ENCODE measurements at regions not wholly inside any gene's neighbourhood (a gene's known extent, or its start where the extent isn't known, plus 50 kb on each side); places are given as distances from the start of the nearest gene placed in this dataset.

DNA sequence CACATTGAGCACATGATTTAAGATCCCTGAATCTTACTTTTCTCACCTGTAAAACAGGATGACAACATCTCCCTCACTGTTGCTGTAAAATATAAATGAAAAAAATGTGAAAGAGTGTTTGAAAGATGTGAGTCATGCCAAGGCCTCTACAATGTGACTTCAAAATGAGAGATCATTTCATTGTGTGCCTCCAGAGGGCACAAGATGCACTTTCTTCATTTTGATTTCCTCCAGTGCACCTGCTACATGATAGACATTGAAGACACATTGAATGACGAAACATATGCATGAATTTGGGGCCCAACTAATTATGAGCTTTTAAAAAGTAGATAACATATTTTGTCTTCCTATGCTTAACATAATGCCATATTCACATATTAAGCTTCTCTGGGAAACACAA lies 170.3 kb downstream of the MOBP start:
- no peak for DNase-seq
- H3K4me3 ChIP-seq = no peak overlapping the region
- H3K27me3 ChIP-seq = no peaks in the 10 kb centered on the region
- no peaks in the 10 kb centered on the region for H3K36me3 ChIP-seq
- H3K27ac ChIP-seq = no peak overlapping the region
- no peaks in the 10 kb centered on the region for H3K4me1 ChIP-seq
- ATAC-seq = no peak
- intact Hi-C loops (cut with DNase I; ENCODE audit: low total_unique reads) (no loop called here), in situ Hi-C loops (cut with MboI; ENCODE audit: low sequenced_read_pairs in 4 of 4) (no loop called here)
- TF ChIP-seq, protein P1, sequence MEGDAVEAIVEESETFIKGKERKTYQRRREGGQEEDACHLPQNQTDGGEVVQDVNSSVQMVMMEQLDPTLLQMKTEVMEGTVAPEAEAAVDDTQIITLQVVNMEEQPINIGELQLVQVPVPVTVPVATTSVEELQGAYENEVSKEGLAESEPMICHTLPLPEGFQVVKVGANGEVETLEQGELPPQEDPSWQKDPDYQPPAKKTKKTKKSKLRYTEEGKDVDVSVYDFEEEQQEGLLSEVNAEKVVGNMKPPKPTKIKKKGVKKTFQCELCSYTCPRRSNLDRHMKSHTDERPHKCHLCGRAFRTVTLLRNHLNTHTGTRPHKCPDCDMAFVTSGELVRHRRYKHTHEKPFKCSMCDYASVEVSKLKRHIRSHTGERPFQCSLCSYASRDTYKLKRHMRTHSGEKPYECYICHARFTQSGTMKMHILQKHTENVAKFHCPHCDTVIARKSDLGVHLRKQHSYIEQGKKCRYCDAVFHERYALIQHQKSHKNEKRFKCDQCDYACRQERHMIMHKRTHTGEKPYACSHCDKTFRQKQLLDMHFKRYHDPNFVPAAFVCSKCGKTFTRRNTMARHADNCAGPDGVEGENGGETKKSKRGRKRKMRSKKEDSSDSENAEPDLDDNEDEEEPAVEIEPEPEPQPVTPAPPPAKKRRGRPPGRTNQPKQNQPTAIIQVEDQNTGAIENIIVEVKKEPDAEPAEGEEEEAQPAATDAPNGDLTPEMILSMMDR (IDR thresholded peaks at IDR 0.05 in 4 of 5, conservative IDR thresholded peaks at IDR 0.05 in 1 of 5) = no peak
- TF ChIP-seq POLR2A (IDR thresholded peaks at IDR 0.05) = no peak
- H3K9me3 ChIP-seq = no peaks in the 10 kb centered on the region

DNA sequence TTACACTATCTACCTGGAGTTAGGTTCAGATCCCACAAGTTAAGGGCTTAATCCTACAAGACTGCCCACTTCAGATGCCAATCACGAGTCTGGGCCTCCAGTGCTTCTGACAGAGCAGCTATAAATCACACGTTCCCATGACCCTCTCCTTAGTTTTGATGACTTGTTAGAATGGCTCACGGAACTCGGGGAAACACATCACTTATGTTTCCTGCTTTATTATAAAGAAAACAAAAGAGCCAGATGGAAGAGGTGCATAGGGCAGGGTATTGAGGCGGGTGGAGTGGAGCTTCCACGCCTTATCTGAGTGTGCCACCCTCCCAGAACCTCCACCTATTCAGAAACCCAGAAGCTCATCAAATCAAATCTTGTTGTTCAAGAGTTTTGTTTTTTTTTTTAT lies 170.8 kb downstream of the MOBP start:
- intact Hi-C loops (cut with DNase I; ENCODE audit: low total_unique reads) (no loop called here), in situ Hi-C loops (cut with MboI; ENCODE audit: low sequenced_read_pairs in 4 of 4) (no loop called here)
- no peaks in the 10 kb centered on the region for H3K9me3 ChIP-seq
- no peak overlapping the region for H3K27ac ChIP-seq
- no peaks in the 10 kb centered on the region for H3K36me3 ChIP-seq
- TF ChIP-seq POLR2A (IDR thresholded peaks at IDR 0.05) = no peak
- TF ChIP-seq, protein P1 (IDR thresholded peaks at IDR 0.05 in 4 of 5, conservative IDR thresholded peaks at IDR 0.05 in 1 of 5) = no peak
- no peak for DNase-seq
- H3K4me1 ChIP-seq = no peaks in the 10 kb centered on the region
- no peak for ATAC-seq
- H3K4me3 ChIP-seq = no peak overlapping the region
- no peaks in the 10 kb centered on the region for H3K27me3 ChIP-seq

DNA sequence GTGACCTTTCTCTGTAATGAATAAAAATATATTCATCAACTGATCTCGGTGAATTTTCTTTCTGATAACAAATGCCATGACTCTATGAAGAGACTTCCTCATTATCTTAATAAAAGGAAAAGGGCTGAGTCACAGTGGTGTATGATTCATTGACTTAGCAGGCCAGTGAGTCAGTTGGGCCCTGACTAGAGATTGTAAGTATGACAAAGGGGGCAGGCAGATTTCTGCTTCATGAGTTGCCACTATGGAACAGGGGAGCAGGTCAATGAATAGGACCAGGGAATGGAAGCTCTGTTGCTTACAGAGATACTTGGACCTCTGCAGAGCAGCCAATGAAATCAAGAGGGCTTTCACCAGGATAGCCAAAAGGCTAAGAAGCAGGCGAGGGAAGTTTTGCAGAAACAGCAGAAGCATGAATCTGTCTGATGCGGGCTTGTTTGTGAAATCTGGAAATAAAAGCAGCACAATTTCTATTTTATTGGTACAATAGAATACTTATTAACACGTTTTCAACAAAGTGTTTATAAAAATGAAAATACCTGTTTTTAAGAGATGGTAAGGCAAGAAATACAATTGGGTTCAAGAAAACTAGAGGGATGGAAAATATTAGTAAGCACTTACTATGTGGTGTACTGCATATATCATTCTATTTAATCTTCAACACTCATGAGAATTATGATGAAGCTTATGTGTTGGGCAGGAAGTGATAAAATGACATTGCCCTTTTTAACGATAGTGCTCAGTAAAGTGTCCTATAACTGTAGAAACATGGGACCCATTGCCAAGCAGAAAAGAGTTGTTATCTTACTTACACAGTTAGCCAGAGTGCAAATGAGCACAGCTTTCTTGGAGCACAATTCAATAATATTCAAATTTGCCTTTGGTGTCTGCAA lies 169.8 kb upstream of the MYRIP start:
- TF ChIP-seq, protein P1 (IDR thresholded peaks at IDR 0.05 in 4 of 5, conservative IDR thresholded peaks at IDR 0.05 in 1 of 5) = no peak
- TF ChIP-seq POLR2A (IDR thresholded peaks at IDR 0.05) = no peak
- Histone ChIP-seq H3K27ac (no peak overlapping the region), H3K27me3 (no peaks in the 10 kb centered on the region), H3K36me3 (no peaks in the 10 kb centered on the region), H3K4me1 (no peaks in the 10 kb centered on the region), H3K9me3 (no peaks in the 10 kb centered on the region), H3K4me3 (no peak overlapping the region)
- ATAC-seq (no peak), DNase-seq (no peak)
- intact Hi-C loops (cut with DNase I; ENCODE audit: low total_unique reads) (no loop called here), in situ Hi-C loops (cut with MboI; ENCODE audit: low sequenced_read_pairs in 4 of 4) (no loop called here)

DNA sequence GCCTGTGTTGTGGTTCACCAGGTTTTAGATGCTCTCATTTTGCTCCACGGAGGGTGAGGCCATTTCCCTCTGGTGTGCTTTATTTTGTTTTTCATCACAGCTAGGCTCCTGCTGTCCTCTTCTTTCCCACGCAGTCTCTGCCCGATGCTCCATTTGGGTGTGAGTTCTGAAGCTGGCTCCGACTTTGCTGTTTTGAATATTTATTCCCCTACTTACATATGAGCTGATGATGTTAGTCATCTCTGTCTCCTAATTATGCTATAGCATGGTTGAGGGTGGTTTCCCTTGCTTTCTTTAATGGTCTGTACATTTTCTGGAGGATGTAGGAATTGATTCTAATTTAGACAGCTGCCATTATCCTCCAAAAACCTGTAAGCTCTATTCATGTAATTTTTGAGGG lies 168.1 kb upstream of the MYRIP start:
- no peaks in the 10 kb centered on the region for H3K4me1 ChIP-seq
- H3K27me3 ChIP-seq = no peaks in the 10 kb centered on the region
- intact Hi-C loops (cut with DNase I; ENCODE audit: low total_unique reads) (no loop called here), in situ Hi-C loops (cut with MboI; ENCODE audit: low sequenced_read_pairs in 4 of 4) (no loop called here)
- no peak overlapping the region for H3K27ac ChIP-seq
- ATAC-seq (no peak), DNase-seq (no peak)
- H3K36me3 ChIP-seq = no peaks in the 10 kb centered on the region
- TF ChIP-seq, protein P1 (IDR thresholded peaks at IDR 0.05 in 4 of 5, conservative IDR thresholded peaks at IDR 0.05 in 1 of 5) = no peak
- no peak for TF ChIP-seq POLR2A (IDR thresholded peaks at IDR 0.05)
- no peaks in the 10 kb centered on the region for H3K9me3 ChIP-seq
- H3K4me3 ChIP-seq = no peak overlapping the region

Data from gastrocnemius medialis (tissue), 4 donors.